ENCODE measurements at regions not wholly inside any gene's neighbourhood (a gene's known extent, or its start where the extent isn't known, plus 50 kb on each side); places are given as distances from the start of the nearest gene placed in this dataset.

DNA sequence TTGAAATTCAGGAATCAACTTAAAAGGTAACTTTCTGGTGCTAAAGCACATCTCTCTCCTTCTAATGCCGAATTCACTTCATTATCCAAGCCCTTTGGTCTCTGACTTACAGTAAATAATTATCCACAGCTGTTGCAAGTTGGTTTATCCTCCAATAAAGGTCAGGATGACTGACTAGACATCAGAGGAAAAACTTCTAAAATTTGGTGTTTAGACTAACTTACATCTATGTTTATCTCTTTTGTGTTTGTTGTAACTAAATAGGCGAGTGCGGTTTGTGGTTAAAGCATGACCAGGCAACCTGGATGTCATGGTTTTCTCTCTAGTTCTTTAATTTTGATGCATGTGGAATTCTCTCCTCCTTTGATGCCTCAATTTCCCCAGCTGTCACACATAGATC is 237.4 kb upstream of the LRTM1 start:
- TF ChIP-seq GATA2 (IDR thresholded peaks at IDR 0.05; ENCODE audit: low read depth, low read length) (no peak), GATA3 (IDR thresholded peaks at IDR 0.05; ENCODE audit: low read depth, low read length) (no peak)

Data from SH-SY5Y (cell line).